K562 (cell line): ENCODE measurements at regions not wholly inside any gene's neighbourhood (a gene's known extent, or its start where the extent isn't known, plus 50 kb on each side); places are given as distances from the start of the nearest gene placed in this dataset.

Experiments used
- HINFP ChIP-seq: fragments of 450-650 bp; conservative IDR thresholded peaks from 2 replicates; pipeline ENCODE4 v1.6.1; 2016; ENCODE audit warnings: missing genetic modification characterization, low read depth, mild to moderate bottlenecking, control low read depth, missing compliant biosample characterization
- IRF1 ChIP-seq: sonication (generic); formaldehyde crosslinking; IDR thresholded peaks from 2 replicates; pipeline ENCODE4 v1.8.0; 2022; ENCODE audit warnings: missing genetic modification reagents, mild to moderate bottlenecking, borderline replicate concordance
- MLX ChIP-seq, 2 experiments: fragments of 450-650 bp in 1 of 2; sonication (generic) in 1 of 2; formaldehyde crosslinking; conservative IDR thresholded peaks; 2 replicates each; pipeline versions ENCODE4 v1.4.0 to v1.8.1; 2020 to 2022; ENCODE audit warnings: mild to moderate bottlenecking in 1 of 2, missing genetic modification reagents in 1 of 2
- MYBL2 ChIP-seq, 2 experiments: fragments of 450-650 bp in 1 of 2; sonication (generic) in 1 of 2; formaldehyde crosslinking in 1 of 2; IDR thresholded peaks; 2 replicates each; pipeline versions ENCODE4 v1.6.1 to v1.8.1; 2017 to 2022; ENCODE audit warnings: borderline replicate concordance in 1 of 2, inconsistent platforms in 1 of 2, low read depth in 1 of 2, mild to moderate bottlenecking in 1 of 2, missing genetic modification reagents in 1 of 2, moderate library complexity in 1 of 2
- NR2C2 ChIP-seq, 2 experiments: fragments of 200-800 bp in 1 of 2; sonication (Bioruptor generic) in 1 of 2; sonication (generic) in 1 of 2; formaldehyde crosslinking in 1 of 2; IDR thresholded peaks; 2 replicates each; pipeline versions ENCODE4 v1.6.1 to v1.8.0; 2016 to 2022; ENCODE audit warnings: mild to moderate bottlenecking in 1 of 2, missing compliant biosample characterization in 1 of 2, missing genetic modification characterization in 1 of 2, missing genetic modification reagents in 1 of 2
- NR3C1 ChIP-seq: sonication (generic); formaldehyde crosslinking; IDR thresholded peaks from 2 replicates; pipeline ENCODE4 v1.8.1; 2022; ENCODE audit warnings: missing genetic modification reagents
- NR4A1 ChIP-seq, 2 experiments: fragments of 250-450 bp in 1 of 2; fragments of 450-650 bp in 1 of 2; sonication (Bioruptor Pico) in 1 of 2; IDR thresholded peaks; 2 replicates each; pipeline versions ENCODE4 v1.4.0 to v1.6.1; 2016 to 2020; ENCODE audit warnings: mild to moderate bottlenecking in 2 of 2, missing compliant biosample characterization in 1 of 2, missing genetic modification characterization in 1 of 2, moderate library complexity in 1 of 2
- SMAD3 ChIP-seq: fragments of 450-650 bp; formaldehyde crosslinking; conservative IDR thresholded peaks from 2 replicates; pipeline ENCODE4 v1.4.0; 2020; ENCODE audit warnings: mild to moderate bottlenecking
- TCF3 ChIP-seq: sonication (generic); formaldehyde crosslinking; IDR thresholded peaks from 2 replicates; pipeline ENCODE4 v1.4.0; 2020; ENCODE audit warnings: mild to moderate bottlenecking, missing genetic modification reagents
- ZNF3 ChIP-seq: fragments of 250-450 bp; sonication (Bioruptor Pico); IDR thresholded peaks from 2 replicates; pipeline ENCODE4 v1.5.0; 2021; ENCODE audit warnings: mild to moderate bottlenecking, moderate library complexity
- ZNF696 ChIP-seq: fragments of 250-450 bp; sonication (Bioruptor Pico); conservative IDR thresholded peaks from 2 replicates; pipeline ENCODE4 v1.4.0; 2020; ENCODE audit warnings: mild to moderate bottlenecking, moderate library complexity

GRCh38 chr18:5756823-5757222, 138.5 kb downstream of the TMEM200C start (continued):
- no peak for TF ChIP-seq HINFP (tag)
- no peak for TF ChIP-seq MYBL2 (IDR thresholded peaks at IDR 0.05; ENCODE audit: low read depth)
- no peak for TF ChIP-seq MYBL2 (CRISPR knock-in tag; IDR thresholded peaks at IDR 0.05; ENCODE audit: borderline replicate concordance)
- TF ChIP-seq ZNF696 (CRISPR knock-in tag): no peak
- no peak for TF ChIP-seq NR3C1 (CRISPR knock-in tag)
- TF ChIP-seq MLX (CRISPR knock-in tag; conservative IDR thresholded peaks at IDR 0.05): no peak
- no peak for TF ChIP-seq IRF1 (CRISPR knock-in tag)
- TF ChIP-seq TCF3 (CRISPR knock-in tag): no peak
- TF ChIP-seq SMAD3: no peak
- TF ChIP-seq NR2C2 (CRISPR knock-in tag; IDR thresholded peaks at IDR 0.05): no peak
- no peak for TF ChIP-seq NR2C2 (tag; IDR thresholded peaks at IDR 0.05)
- no peak for TF ChIP-seq NR4A1 (CRISPR knock-in tag; IDR thresholded peaks at IDR 0.05)
- no peak for TF ChIP-seq NR4A1 (tag; IDR thresholded peaks at IDR 0.05)
- TF ChIP-seq ZNF3 (CRISPR knock-in tag): no peak
